H9 (cell line): ENCODE measurements at regions not wholly inside any gene's neighbourhood (a gene's known extent, or its start where the extent isn't known, plus 50 kb on each side); places are given as distances from the start of the nearest gene placed in this dataset.
"Not testable (repeated sequence)": the region's sequence is repeated elsewhere in the genome, so short reads cannot be mapped to it uniquely, and the experiment has no call there.

ENCODE experiments used
- DNase-seq: peaks from one replicate; pipeline ENCODE4 v3.0.0-alpha.2; 2017
- H2AFZ ChIP-seq: one replicate; pipeline ENCODE4 v1.6.1; 2013; ENCODE audit warnings: mild to moderate bottlenecking, low read length, control low read depth, moderate library complexity
- H2AK5ac ChIP-seq: 2 replicates; pipeline ENCODE4 v1.6.1; 2013; ENCODE audit warnings: low read length, control low read depth, mixed read lengths; ENCODE audit not compliant: insufficient read length
- H2BK120ac ChIP-seq: one replicate; pipeline ENCODE4 v1.6.1; 2013; ENCODE audit warnings: low read depth, mild to moderate bottlenecking, low read length, control low read depth, inconsistent platforms; ENCODE audit not compliant: poor library complexity, severe bottlenecking
- H2BK12ac ChIP-seq: 2 replicates; pipeline ENCODE4 v1.6.1; 2013; ENCODE audit warnings: low read length, control low read depth, mixed read lengths, low read depth; ENCODE audit not compliant: insufficient read length
- H2BK15ac ChIP-seq: 2 replicates; pipeline ENCODE4 v1.6.1; 2013; ENCODE audit warnings: low read depth, low read length, control low read depth
- H2BK20ac ChIP-seq: one replicate; pipeline ENCODE4 v1.6.1; 2013; ENCODE audit warnings: low read depth, mild to moderate bottlenecking, low read length, control low read depth, inconsistent platforms; ENCODE audit not compliant: poor library complexity, severe bottlenecking
- H2BK5ac ChIP-seq: 2 replicates; pipeline ENCODE4 v1.6.1; 2013; ENCODE audit warnings: low read length, control low read depth, mixed read lengths; ENCODE audit not compliant: insufficient read length
- H3K14ac ChIP-seq: 2 replicates; pipeline ENCODE4 v1.6.1; 2013; ENCODE audit warnings: low read length, control low read depth; ENCODE audit not compliant: insufficient read depth
- H3K18ac ChIP-seq: 2 replicates; pipeline ENCODE4 v1.6.1; 2013; ENCODE audit warnings: low read depth, mild to moderate bottlenecking, mixed read lengths, low read length, control low read depth; ENCODE audit not compliant: insufficient read length
- H3K23ac ChIP-seq: 2 replicates; pipeline ENCODE4 v1.6.1; 2013; ENCODE audit warnings: low read length, control low read depth, mixed read lengths, low read depth; ENCODE audit not compliant: insufficient read length
- H3K23me2 ChIP-seq: 2 replicates; pipeline ENCODE4 v1.6.1; 2013; ENCODE audit warnings: low read depth, mild to moderate bottlenecking, mixed read lengths, low read length, control low read depth; ENCODE audit not compliant: insufficient read length, poor library complexity, severe bottlenecking
- H3K27ac ChIP-seq: 2 replicates; pipeline ENCODE4 v1.5.1; 2013; ENCODE audit warnings: low read length, control low read depth, mixed read lengths, low read depth; ENCODE audit not compliant: insufficient read length
- H3K27me3 ChIP-seq: 2 replicates; pipeline ENCODE4 v1.6.1; 2013; ENCODE audit warnings: low read length, control low read depth, inconsistent platforms; ENCODE audit not compliant: insufficient read depth
- H3K4ac ChIP-seq: 2 replicates; pipeline ENCODE4 v1.6.1; 2013; ENCODE audit warnings: low read depth, mild to moderate bottlenecking, control low read depth, inconsistent platforms, low read length, moderate library complexity
- H3K4me1 ChIP-seq: 2 replicates; pipeline ENCODE4 v1.6.1; 2013; ENCODE audit warnings: low read length, control low read depth, inconsistent platforms; ENCODE audit not compliant: insufficient read depth
- H3K4me2 ChIP-seq: 2 replicates; pipeline ENCODE4 v1.6.1; 2013; ENCODE audit warnings: low read length, control low read depth, mixed read lengths; ENCODE audit not compliant: insufficient read length, insufficient read depth
- H3K56ac ChIP-seq: 2 replicates; pipeline ENCODE4 v1.6.1; 2013; ENCODE audit warnings: low read depth, mild to moderate bottlenecking, mixed read lengths, low read length, control low read depth; ENCODE audit not compliant: insufficient read length
- H3K79me1 ChIP-seq: 2 replicates; pipeline ENCODE4 v1.6.1; 2013; ENCODE audit warnings: low read depth, mild to moderate bottlenecking, moderate library complexity, low read length, control low read depth, inconsistent platforms; ENCODE audit not compliant: insufficient read depth, poor library complexity, severe bottlenecking
- H3K79me2 ChIP-seq: 2 replicates; pipeline ENCODE4 v1.6.1; 2013; ENCODE audit warnings: low read length, control low read depth, inconsistent platforms; ENCODE audit not compliant: insufficient read depth
- H3K9ac ChIP-seq: 2 replicates; pipeline ENCODE4 v1.6.1; 2013; ENCODE audit warnings: low read length, control low read depth, mixed read lengths; ENCODE audit not compliant: insufficient read length; ENCODE audit errors: extremely low read depth
- H3K9me3 ChIP-seq: one replicate; pipeline ENCODE4 v1.6.1; 2013; ENCODE audit warnings: low read depth, low read length, inconsistent platforms; ENCODE audit not compliant: control insufficient read depth
- H3T11ph ChIP-seq: one replicate; pipeline ENCODE4 v1.6.1; 2013; ENCODE audit warnings: mild to moderate bottlenecking, low read length, control low read depth, inconsistent platforms
- H4K20me1 ChIP-seq: one replicate; pipeline ENCODE4 v1.6.1; 2013; ENCODE audit not compliant: control insufficient read depth, insufficient read length, insufficient read depth
- H4K5ac ChIP-seq: 2 replicates; pipeline ENCODE4 v1.6.1; 2013; ENCODE audit warnings: low read depth, mild to moderate bottlenecking, mixed read lengths, low read length, control low read depth; ENCODE audit not compliant: insufficient read length
- H4K8ac ChIP-seq: replicated peaks from 2 replicates; pipeline ENCODE4 v1.6.1; 2013; ENCODE audit warnings: low read length, control low read depth, mixed read lengths, low read depth; ENCODE audit not compliant: insufficient read length
- H4K91ac ChIP-seq: 2 replicates; pipeline ENCODE4 v1.6.1; 2013; ENCODE audit warnings: low read depth, mild to moderate bottlenecking, moderate library complexity, mixed read lengths, low read length, control low read depth; ENCODE audit not compliant: insufficient read length
- H3K27ac Mint-ChIP-seq, 3 experiments: 2 replicates in 2 of 3; 3 replicates in 1 of 3; pipeline ENCODE4 v1.8.0; 2020 to 2021; ENCODE audit warnings: mixed read lengths in 3 of 3, mild to moderate bottlenecking in 1 of 3, moderate library complexity in 1 of 3
- H3K27me3 Mint-ChIP-seq: 2 replicates; pipeline ENCODE4 v1.8.0; 2021; ENCODE audit warnings: low read depth, mild to moderate bottlenecking, moderate library complexity, mixed read lengths
- H3K36me3 Mint-ChIP-seq, 3 experiments: 2 replicates in 2 of 3; 3 replicates in 1 of 3; pipeline ENCODE4 v1.8.0; 2020 to 2021; ENCODE audit warnings: low read depth in 3 of 3, mixed read lengths in 3 of 3; ENCODE audit not compliant: insufficient read depth in 1 of 3
- H3K4me1 Mint-ChIP-seq, 2 experiments: 2 replicates each; pipeline ENCODE4 v1.8.0; 2020; ENCODE audit warnings: mixed read lengths in 2 of 2
- H3K4me3 Mint-ChIP-seq, 2 experiments: 2 replicates in 1 of 2; 3 replicates in 1 of 2; pipeline ENCODE4 v1.8.0; 2020 to 2021; ENCODE audit warnings: mild to moderate bottlenecking in 2 of 2, mixed read lengths in 2 of 2, moderate library complexity in 1 of 2
- H3K9me3 Mint-ChIP-seq, 2 experiments: 2 replicates in 1 of 2; 3 replicates in 1 of 2; pipeline ENCODE4 v1.8.0; 2020; ENCODE audit warnings: mild to moderate bottlenecking in 2 of 2, mixed read lengths in 2 of 2, moderate library complexity in 1 of 2
- WGBS: extraction: QIAGEN DNeasy Blood & Tissue Kit; methylation state at CpG from one replicate; pipeline ENCODE4 v1.1.7; 2013; ENCODE audit warnings: missing lambda C conversion rate, low lambda C conversion rate, mixed read lengths; ENCODE audit not compliant: insufficient read length; ENCODE audit errors: extremely low coverage; 5-methylcytosine and 5-hydroxymethylcytosine counted together

GRCh38 chrX:153253239-153253638 is 68.3 kb downstream of the PNMA6F start:
- not testable (repeated sequence) for H3K14ac ChIP-seq, H2BK120ac ChIP-seq, H2AK5ac ChIP-seq, H3T11ph ChIP-seq, H4K8ac ChIP-seq, H3K4me2 ChIP-seq, H3K4ac ChIP-seq, H3K4me1 Mint-ChIP-seq, H2BK12ac ChIP-seq, H3K27me3 Mint-ChIP-seq, H2BK15ac ChIP-seq, H4K20me1 ChIP-seq, H3K23ac ChIP-seq, H3K27ac ChIP-seq, H3K79me2 ChIP-seq, H3K27ac Mint-ChIP-seq, H3K4me3 Mint-ChIP-seq, H3K4me1 ChIP-seq, H3K27me3 ChIP-seq, H3K9ac ChIP-seq, H3K56ac ChIP-seq, H3K23me2 ChIP-seq, H2BK5ac ChIP-seq, DNase-seq, H2BK20ac ChIP-seq, H4K5ac ChIP-seq, H4K91ac ChIP-seq, H3K36me3 Mint-ChIP-seq, H3K18ac ChIP-seq, H3K79me1 ChIP-seq, H2AFZ ChIP-seq
- WGBS: no CpG with 5 or more reads among the region's 7 CpGs
- peaks cover 11 to 16% of the 10 kb centered on the region in 2 experiments; a peak in 4 of 5 replicates for H3K9me3 Mint-ChIP-seq
- peaks cover 12% of the 10 kb centered on the region for H3K9me3 ChIP-seq

- H3K56ac ChIP-seq, H2BK12ac ChIP-seq, H2BK20ac ChIP-seq, H3K27me3 ChIP-seq, H3K23ac ChIP-seq, H3K4me2 ChIP-seq, H3K4me1 ChIP-seq, H3K36me3 Mint-ChIP-seq, H2AFZ ChIP-seq, H2AK5ac ChIP-seq, H3K27me3 Mint-ChIP-seq, H3K27ac ChIP-seq, H3K4me3 Mint-ChIP-seq, H3K14ac ChIP-seq, H3K27ac Mint-ChIP-seq, H4K8ac ChIP-seq, H4K91ac ChIP-seq, H3K18ac ChIP-seq, DNase-seq, H3T11ph ChIP-seq, H2BK120ac ChIP-seq, H3K4ac ChIP-seq, H3K4me1 Mint-ChIP-seq, H3K9ac ChIP-seq, H3K23me2 ChIP-seq, H3K79me2 ChIP-seq, H4K5ac ChIP-seq, H4K20me1 ChIP-seq, H3K79me1 ChIP-seq, H2BK15ac ChIP-seq, H2BK5ac ChIP-seq: not testable (repeated sequence)
- H3K9me3 Mint-ChIP-seq: peaks cover 14% of the 10 kb centered on the region in 2 experiments; a peak in 4 of 5 replicates
- WGBS: no CpG with 5 or more reads among the region's 20 CpGs
- H3K9me3 ChIP-seq: peaks cover 12% of the 10 kb centered on the region
Observed at GRCh38 chrX:153252378-153253129, 69.0 kb downstream of the PNMA6F start.
